Ovary (tissue), 7 donors: ENCODE measurements at regions not wholly inside any gene's neighbourhood (a gene's known extent, or its start where the extent isn't known, plus 50 kb on each side); places are given as distances from the start of the nearest gene placed in this dataset.
"Not testable (repeated sequence)": the region's sequence is repeated elsewhere in the genome, so short reads cannot be mapped to it uniquely, and the experiment has no call there.

Experiments
- DNase-seq, 5 donors: peaks; one replicate each; pipeline ENCODE4 v3.0.0-alpha.2; 2019 to 2020
- H3K27ac ChIP-seq, 2 donors: fragments of 200-600 bp; one replicate each; pipeline versions ENCODE4 v1.5.1 to v1.8.0; 2019 to 2022
- H3K27me3 ChIP-seq: fragments of 200-600 bp; one replicate; pipeline ENCODE4 v1.8.0; 2022
- H3K36me3 ChIP-seq: fragments of 200-600 bp; sonication (generic); one replicate; pipeline ENCODE4 v1.5.1; 2019
- H3K4me1 ChIP-seq: one replicate; pipeline ENCODE4 v1.8.1; 2013; ENCODE audit warnings: mild to moderate bottlenecking, moderate library complexity; ENCODE audit not compliant: insufficient read depth
- H3K4me3 ChIP-seq: fragments of 200-600 bp; sonication (generic); one replicate; pipeline ENCODE4 v1.5.1; 2017
- H3K9me3 ChIP-seq, 2 donors: fragments of 200-600 bp in 1 of 2; sonication (generic) in 1 of 2; one replicate each; pipeline versions ENCODE4 v1.5.1 to v1.8.1; 2013 to 2019; ENCODE audit warnings: mild to moderate bottlenecking in 1 of 2, moderate library complexity in 1 of 2
- CTCF ChIP-seq, 3 donors: fragments of 450-650 bp in 2 of 3; fragments of 200-600 bp in 1 of 3; IDR thresholded peaks; one replicate each; pipeline versions ENCODE4 v1.5.1 to v1.8.0; 2016 to 2022; ENCODE audit warnings: antibody characterized with exemption in 3 of 3, mild to moderate bottlenecking in 1 of 3
- EP300 ChIP-seq: sonication (generic); formaldehyde crosslinking; IDR thresholded peaks from one replicate; pipeline ENCODE4 v1.6.1; 2017; ENCODE audit warnings: antibody characterized with exemption
- POLR2A ChIP-seq: fragments of 450-650 bp; IDR thresholded peaks from one replicate; pipeline ENCODE4 v1.6.1; 2017; ENCODE audit warnings: antibody characterized with exemption, mild to moderate bottlenecking, moderate library complexity
- WGBS, 3 donors: extraction: QIAGEN DNeasy Blood & Tissue Kit in 1 of 3; methylation state at CpG; one replicate each; pipeline versions ENCODE4 v1.1.5 to v1.1.7; 2013 to 2017; 5-methylcytosine and 5-hydroxymethylcytosine counted together
- intact Hi-C, 4 donors: fragments of 100-400 bp; cut with DNase I; formaldehyde crosslinking; loops; one replicate each; pipeline versions ENCODE4 v1.11.0 to v1.15.1; 2022 to 2023
- donor health status: DM: no; HTN: no; CAD: no; lungs with moderate emphysema.
- donor health status: DM: no; HTN: no; CAD: no.
- donor health status: Bipolar disorder and iron deficiency.
- donor health status: DM: no; HTN: no; CAD: no.
- donor health status: DM: yes; HTN: yes; CAD: no.

- intact Hi-C loops, result no loop called here
- Histone ChIP-seq H3K4me1 (no peaks in the 10 kb centered on the region), H3K4me3 (no peak overlapping the region), H3K27ac (no peak overlapping the region), H3K9me3 (no peaks in the 10 kb centered on the region), H3K27me3 (no peaks in the 10 kb centered on the region), H3K36me3 (no peaks in the 10 kb centered on the region)
- TF ChIP-seq POLR2A (no peak), EP300 (no peak), CTCF (IDR thresholded peaks at IDR 0.05) (no peak)
- DNase-seq, result no peak
- WGBS, 3 donors, result 54 to 71% (median 60%) methylated on average over 4 of the region's 4 CpGs
Measured at GRCh38 chr5:99348597-99348996, 419.8 kb upstream of the CHD1 start.

GRCh38 chr5:99339758-99340157 is 411.0 kb upstream of the CHD1 start:
- H3K4me1 ChIP-seq, DNase-seq, H3K4me3 ChIP-seq, intact Hi-C loops, H3K27me3 ChIP-seq, H3K9me3 ChIP-seq, H3K27ac ChIP-seq, H3K36me3 ChIP-seq: not testable (repeated sequence)
- 90 to 100% (median 96%) methylated on average over 2 of the region's 2 CpGs for WGBS, 3 donors

GRCh38 chr5:99334936-99335335 is 406.1 kb upstream of the CHD1 start:
- 86 to 91% (median 91%) methylated on average over 2 of the region's 2 CpGs for WGBS, 3 donors
- H3K27me3 ChIP-seq, result no peaks in the 10 kb centered on the region
- no peaks in the 10 kb centered on the region for H3K4me1 ChIP-seq
- DNase-seq, result no peak
- H3K36me3 ChIP-seq, result no peaks in the 10 kb centered on the region
- peaks cover 0 to 4% of the 10 kb centered on the region in 2 donors for H3K9me3 ChIP-seq
- no peak for TF ChIP-seq EP300
- no peak for TF ChIP-seq CTCF (IDR thresholded peaks at IDR 0.05)
- TF ChIP-seq POLR2A, result no peak
- intact Hi-C loops, result no loop called here
- H3K4me3 ChIP-seq, result no peak overlapping the region
- no peak overlapping the region for H3K27ac ChIP-seq

- intact Hi-C loops, result no loop called here
- 63 to 66% (median 65%) methylated on average over 1 of the region's 1 CpG for WGBS, 3 donors
- Histone ChIP-seq H3K9me3 (peaks cover 0 to 4% of the 10 kb centered on the region in 2 donors), H3K36me3 (no peaks in the 10 kb centered on the region), H3K27ac (no peak overlapping the region), H3K4me1 (no peaks in the 10 kb centered on the region), H3K4me3 (no peak overlapping the region), H3K27me3 (no peaks in the 10 kb centered on the region)
- no peak for DNase-seq
- no peak for TF ChIP-seq EP300
- TF ChIP-seq POLR2A, result no peak
- no peak for TF ChIP-seq CTCF (IDR thresholded peaks at IDR 0.05)
Measured at GRCh38 chr5:99331061-99331460, 402.3 kb upstream of the CHD1 start.

GRCh38 chr5:99320436-99320835 is 391.6 kb upstream of the CHD1 start:
- DNase-seq, result no peak
- no peaks in the 10 kb centered on the region for H3K27me3 ChIP-seq
- TF ChIP-seq EP300 (no peak), CTCF (IDR thresholded peaks at IDR 0.05) (no peak), POLR2A (no peak)
- H3K9me3 ChIP-seq, result no peaks in the 10 kb centered on the region
- WGBS, 3 donors, result 45 to 58% (median 50%) methylated on average over 5 of the region's 5 CpGs
- no peak overlapping the region for H3K27ac ChIP-seq
- H3K36me3 ChIP-seq, result no peaks in the 10 kb centered on the region
- no peaks in the 10 kb centered on the region for H3K4me1 ChIP-seq
- intact Hi-C loops, result no loop called here
- no peak overlapping the region for H3K4me3 ChIP-seq
